Astrocyte (in vitro differentiated cells and primary cell): ENCODE measurements at regions not wholly inside any gene's neighbourhood (a gene's known extent, or its start where the extent isn't known, plus 50 kb on each side); places are given as distances from the start of the nearest gene placed in this dataset.

Experiments used
- DNase-seq: peaks from one replicate; pipeline ENCODE4 v3.0.0-alpha.2; 2010; ENCODE audit warnings: low read depth
- FAIRE-seq: peaks from 2 replicates; lab custom pipeline; 2011; peaks lifted over from hg19 to GRCh38; lab: Jason Lieb, UNC
- H2AFZ ChIP-seq: 2 replicates; pipeline ENCODE4 v1.6.0; 2012; ENCODE audit warnings: low read depth, low read length, inconsistent platforms
- H3K27ac ChIP-seq: 2 replicates; pipeline ENCODE4 v1.5.1; 2011; ENCODE audit warnings: low read depth, low read length, inconsistent platforms
- H3K27me3 ChIP-seq: 2 replicates; pipeline ENCODE4 v1.6.0; 2011; ENCODE audit warnings: low read length, inconsistent platforms; ENCODE audit not compliant: insufficient read depth
- H3K36me3 ChIP-seq: 2 replicates; pipeline ENCODE4 v1.5.1; 2011; ENCODE audit warnings: low read length, inconsistent platforms; ENCODE audit not compliant: insufficient read depth
- H3K4me1 ChIP-seq: 2 replicates; pipeline ENCODE4 v1.5.1; 2011; ENCODE audit warnings: low read length, inconsistent platforms; ENCODE audit not compliant: insufficient read depth
- H3K4me2 ChIP-seq: 2 replicates; pipeline ENCODE4 v1.6.0; 2012; ENCODE audit warnings: low read length, inconsistent platforms
- H3K4me3 ChIP-seq: 2 replicates; pipeline ENCODE4 v1.5.1; 2011; ENCODE audit warnings: low read depth, mild to moderate bottlenecking, low read length, inconsistent platforms; ENCODE audit not compliant: insufficient read depth
- H3K79me2 ChIP-seq: 2 replicates; pipeline ENCODE4 v1.6.0; 2012; ENCODE audit warnings: mild to moderate bottlenecking, low read length, inconsistent platforms; ENCODE audit not compliant: insufficient read depth
- H3K9ac ChIP-seq: 2 replicates; pipeline ENCODE4 v1.6.0; 2012; ENCODE audit warnings: mild to moderate bottlenecking, low read length, inconsistent platforms
- H3K9me3 ChIP-seq: 2 replicates; pipeline ENCODE4 v1.5.1; 2012; ENCODE audit warnings: low read depth, mild to moderate bottlenecking, low read length, inconsistent platforms; ENCODE audit not compliant: insufficient read depth
- H4K20me1 ChIP-seq: 2 replicates; pipeline ENCODE4 v1.6.0; 2012; ENCODE audit warnings: low read length, inconsistent platforms; ENCODE audit not compliant: insufficient read depth
- H3K27ac Mint-ChIP-seq: one replicate; pipeline ENCODE4 v1.8.0; 2021; ENCODE audit warnings: mild to moderate bottlenecking, mixed read lengths; ENCODE audit not compliant: unreplicated experiment
- H3K27me3 Mint-ChIP-seq: one replicate; pipeline ENCODE4 v1.8.0; 2021; ENCODE audit warnings: low read depth, mixed read lengths; ENCODE audit not compliant: unreplicated experiment
- H3K36me3 Mint-ChIP-seq: one replicate; pipeline ENCODE4 v1.8.0; 2021; ENCODE audit warnings: low read depth, mixed read lengths; ENCODE audit not compliant: unreplicated experiment
- H3K4me1 Mint-ChIP-seq: one replicate; pipeline ENCODE4 v1.8.0; 2021; ENCODE audit warnings: low read depth, mixed read lengths; ENCODE audit not compliant: unreplicated experiment
- H3K4me3 Mint-ChIP-seq: one replicate; pipeline ENCODE4 v1.8.0; 2021; ENCODE audit warnings: mild to moderate bottlenecking, moderate library complexity, mixed read lengths; ENCODE audit not compliant: unreplicated experiment
- H3K9me3 Mint-ChIP-seq: one replicate; pipeline ENCODE4 v1.8.0; 2021; ENCODE audit warnings: mild to moderate bottlenecking, mixed read lengths; ENCODE audit not compliant: unreplicated experiment
- CTCF ChIP-seq: IDR thresholded peaks from 2 replicates; pipeline ENCODE4 v1.5.1; 2011; ENCODE audit warnings: low read depth, mild to moderate bottlenecking, inconsistent platforms, low read length, moderate library complexity; ENCODE audit not compliant: insufficient read depth
- EZH2 ChIP-seq: IDR thresholded peaks from 2 replicates; pipeline ENCODE4 v1.6.1; 2012; ENCODE audit warnings: mild to moderate bottlenecking, low read length, inconsistent platforms; ENCODE audit not compliant: insufficient read depth

GRCh38 chr21:43278359-43278758, 109.6 kb downstream of the CRYAA start:
- Histone ChIP-seq H3K4me1 (no peaks in the 10 kb centered on the region), H4K20me1 (no peaks in the 10 kb centered on the region), H3K4me2 (no peak overlapping the region), H3K9ac (no peak overlapping the region), H3K4me3 (no peak overlapping the region), H3K27ac (no peak overlapping the region), H3K36me3 (no peaks in the 10 kb centered on the region), H2AFZ (no peak overlapping the region), H3K27me3 (peaks cover 33% of the 10 kb centered on the region), H3K79me2 (no peaks in the 10 kb centered on the region), H3K9me3 (no peaks in the 10 kb centered on the region)
- Mint-ChIP-seq H3K27me3 (peaks cover 33% of the 10 kb centered on the region), H3K4me1 (no peaks in the 10 kb centered on the region), H3K27ac (no peak overlapping the region), H3K36me3 (no peaks in the 10 kb centered on the region), H3K9me3 (no peaks in the 10 kb centered on the region), H3K4me3 (no peak overlapping the region)
- DNase-seq = no peak
- FAIRE-seq = no peak
- no peak for TF ChIP-seq CTCF
- peak; percentile 51 for TF ChIP-seq EZH2

- Mint-ChIP-seq H3K4me3 (no peak overlapping the region), H3K27ac (no peak overlapping the region), H3K36me3 (no peaks in the 10 kb centered on the region), H3K9me3 (no peaks in the 10 kb centered on the region), H3K27me3 (peaks cover 38% of the 10 kb centered on the region), H3K4me1 (no peaks in the 10 kb centered on the region)
- Histone ChIP-seq H3K4me1 (no peaks in the 10 kb centered on the region), H3K9me3 (no peaks in the 10 kb centered on the region), H3K27ac (no peak overlapping the region), H3K27me3 (peaks cover 33% of the 10 kb centered on the region), H2AFZ (no peak overlapping the region), H3K36me3 (no peaks in the 10 kb centered on the region), H3K4me2 (no peak overlapping the region), H4K20me1 (no peaks in the 10 kb centered on the region), H3K9ac (no peak overlapping the region), H3K79me2 (no peaks in the 10 kb centered on the region), H3K4me3 (no peak overlapping the region)
- TF ChIP-seq CTCF = no peak
- no peak for TF ChIP-seq EZH2
- DNase-seq (no peak), FAIRE-seq (no peak)
Observed at GRCh38 chr21:43277481-43278351, 108.9 kb downstream of the CRYAA start.

GRCh38 chr21:43276811-43277210, 108.0 kb downstream of the CRYAA start:
- no peak for FAIRE-seq
- peaks cover 33% of the 10 kb centered on the region for H3K27me3 ChIP-seq
- H3K4me1 Mint-ChIP-seq = no peaks in the 10 kb centered on the region
- TF ChIP-seq CTCF (no peak), EZH2 (no peak)
- DNase-seq = no peak
- no peaks in the 10 kb centered on the region for H3K9me3 Mint-ChIP-seq
- H3K36me3 ChIP-seq = no peaks in the 10 kb centered on the region
- no peak overlapping the region for H2AFZ ChIP-seq
- H3K4me3 ChIP-seq = no peak overlapping the region
- no peak overlapping the region for H3K4me2 ChIP-seq
- H3K4me1 ChIP-seq = no peaks in the 10 kb centered on the region
- no peak overlapping the region for H3K27ac ChIP-seq
- no peaks in the 10 kb centered on the region for H4K20me1 ChIP-seq
- peaks cover 38% of the 10 kb centered on the region for H3K27me3 Mint-ChIP-seq
- no peak overlapping the region for H3K27ac Mint-ChIP-seq
- H3K9ac ChIP-seq = no peak overlapping the region
- H3K36me3 Mint-ChIP-seq = no peaks in the 10 kb centered on the region
- H3K4me3 Mint-ChIP-seq = no peak overlapping the region
- no peaks in the 10 kb centered on the region for H3K79me2 ChIP-seq
- no peaks in the 10 kb centered on the region for H3K9me3 ChIP-seq
